DMS153 (cell line): ENCODE measurements at regions not wholly inside any gene's neighbourhood (a gene's known extent, or its start where the extent isn't known, plus 50 kb on each side); places are given as distances from the start of the nearest gene placed in this dataset.
"Not testable (repeated sequence)": the region's sequence is repeated elsewhere in the genome, so short reads cannot be mapped to it uniquely, and the experiment has no call there.

Experiments used
- DNase-seq: peaks from one replicate; lab custom pipeline; 2025; lab: John Stamatoyannopoulos, UW

GRCh38 chr14:88929656-88930436 is 105.4 kb downstream of the TTC8 start:
- DNase-seq = no peak

GRCh38 chr14:88931321-88932110 is 107.1 kb downstream of the TTC8 start:
- DNase-seq = no peak

DNA sequence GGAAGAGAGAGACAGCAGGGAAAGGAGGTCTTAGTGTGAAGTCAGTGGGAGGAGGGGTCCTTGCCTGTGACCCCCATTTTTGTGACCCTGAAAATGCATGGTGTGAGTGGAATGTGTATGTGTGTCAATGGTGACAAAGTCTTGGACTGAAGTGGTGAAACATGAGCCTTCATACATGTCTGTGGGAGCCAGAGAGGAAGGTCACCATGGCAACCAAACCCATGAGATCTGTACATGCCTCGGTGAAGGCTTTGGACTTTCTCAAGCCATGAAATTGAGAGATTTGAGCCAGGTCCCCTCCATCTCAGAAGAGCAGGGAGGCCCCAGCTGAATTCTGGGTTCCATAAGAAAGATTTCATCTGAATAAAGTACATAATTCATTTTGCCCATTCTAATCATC is 108.7 kb downstream of the TTC8 start:
- no peak for DNase-seq

GRCh38 chr14:88934351-88934806 is 109.9 kb downstream of the TTC8 start:
- no peak for DNase-seq

DNA sequence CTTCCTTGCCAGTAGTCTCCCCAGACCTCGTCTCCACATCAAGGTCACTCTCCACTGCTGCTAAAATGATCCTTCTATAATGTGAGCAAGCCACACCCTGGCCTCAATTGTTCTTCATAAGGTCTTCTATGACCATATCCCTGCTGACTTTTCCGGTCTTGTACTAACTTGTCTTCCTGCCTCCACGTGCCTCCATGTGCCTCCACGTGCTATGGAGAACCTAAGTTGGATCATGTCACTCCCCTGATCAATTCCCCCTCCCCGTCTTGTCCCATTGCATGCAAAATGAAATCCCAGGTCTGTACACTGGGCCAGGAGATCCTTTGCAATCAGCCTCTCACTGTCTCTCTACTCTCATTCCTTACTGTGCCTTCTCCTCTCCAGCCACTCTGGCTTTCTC is 110.6 kb downstream of the TTC8 start:
- DNase-seq = no peak

DNA sequence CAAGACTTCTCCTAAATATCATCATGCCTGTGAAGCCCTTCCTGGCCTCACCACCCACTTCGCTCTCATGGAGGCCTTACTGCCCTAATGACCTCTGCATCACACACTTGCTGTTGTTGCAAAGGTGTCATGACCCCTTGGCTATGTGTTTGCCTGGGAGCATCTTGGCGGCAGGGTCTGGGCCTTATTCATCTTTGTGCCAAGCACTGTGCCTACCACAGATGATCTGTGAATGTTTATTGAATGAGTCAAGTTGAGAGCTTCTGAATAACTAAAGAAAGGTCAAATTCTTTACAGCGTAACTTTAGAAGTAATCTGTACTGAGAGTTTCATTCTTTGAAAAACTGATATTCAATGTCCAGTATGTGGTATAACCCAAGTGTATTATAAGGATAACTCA is 113.3 kb downstream of the TTC8 start:
- DNase-seq = no peak

GRCh38 chr14:88940671-88941070 is 116.2 kb downstream of the TTC8 start:
- DNase-seq = no peak

DNA sequence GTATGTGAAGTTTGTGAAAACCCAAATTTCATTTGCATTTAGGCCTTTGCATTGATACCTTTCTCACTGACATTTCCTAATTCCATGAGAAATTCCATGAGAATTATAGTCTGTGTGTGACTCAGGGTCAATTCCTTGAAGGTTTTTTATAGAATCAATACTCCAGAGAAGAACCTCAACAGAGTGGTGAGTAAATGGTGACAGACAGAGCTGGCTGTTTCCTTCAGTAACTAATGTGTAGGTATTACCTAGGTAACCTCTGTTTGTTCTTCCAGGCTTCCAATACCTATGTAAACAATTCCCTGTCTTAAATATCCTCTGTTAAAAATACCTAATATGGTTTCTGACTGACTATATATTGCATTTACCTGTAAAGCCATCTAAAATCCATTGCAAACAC is 117.0 kb downstream of the TTC8 start:
- DNase-seq = no peak

DNA sequence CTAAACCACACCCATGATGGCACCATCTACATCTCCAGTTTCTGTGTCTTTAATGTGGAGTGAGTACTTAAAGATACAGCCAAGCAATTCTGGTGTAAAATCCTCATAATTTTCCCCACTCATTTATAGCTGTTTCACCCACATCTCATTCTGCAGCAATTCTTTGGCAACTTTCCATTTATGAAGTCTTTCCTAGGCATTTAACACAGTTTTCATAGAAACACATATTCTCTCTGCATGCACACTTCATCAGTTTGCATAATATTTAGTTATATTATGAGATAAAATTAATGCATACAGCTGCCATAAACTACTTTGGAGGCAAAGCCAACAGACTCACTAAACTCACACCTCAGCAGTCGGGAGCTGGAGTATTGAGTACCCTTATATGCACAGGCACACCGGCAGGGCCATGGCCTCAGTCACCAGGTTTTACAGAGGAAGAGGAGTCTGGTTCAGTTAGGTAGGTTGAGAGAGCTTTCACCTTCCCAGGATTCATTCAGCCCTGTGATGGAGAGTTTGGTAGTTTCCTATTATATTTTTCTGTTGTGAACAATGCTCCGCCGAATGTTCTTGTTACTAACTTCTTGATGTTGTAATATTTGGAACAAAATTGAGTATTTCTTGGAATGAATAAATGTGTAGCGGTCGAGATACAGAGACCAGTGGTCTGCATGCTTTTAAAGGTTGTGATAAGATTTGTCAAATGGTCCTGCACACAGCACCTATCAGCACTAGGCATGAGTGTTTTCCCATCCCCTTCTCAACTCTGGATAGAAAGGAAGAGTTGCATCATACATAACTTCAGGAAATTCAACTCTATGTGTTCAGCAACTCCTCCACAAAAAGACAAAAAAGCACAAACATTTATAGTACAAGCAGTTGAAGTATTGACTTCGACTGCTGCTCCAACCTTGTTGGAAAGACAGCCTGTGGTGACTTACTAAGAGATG is 123.5 kb downstream of the TTC8 start:
- no peak for DNase-seq

DNA sequence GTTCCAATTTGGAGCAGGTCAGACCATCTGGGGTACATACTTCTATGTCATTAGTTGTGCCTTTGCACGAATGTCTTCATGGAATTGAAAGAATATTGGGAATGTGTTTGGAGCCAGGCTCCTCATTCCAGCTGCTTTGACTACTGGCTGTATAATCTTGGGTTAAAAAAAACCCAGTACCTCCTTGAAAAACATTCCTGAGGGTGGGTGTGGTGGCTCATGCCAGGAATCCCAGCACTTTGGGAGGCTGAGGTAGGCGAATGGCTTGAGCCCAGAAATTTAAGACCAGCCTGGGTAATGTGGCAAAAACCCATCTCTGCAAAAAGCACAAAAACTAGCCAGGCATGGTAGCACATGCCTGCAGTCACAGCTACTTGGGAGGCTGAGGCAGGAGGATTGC is 125.6 kb downstream of the TTC8 start:
- DNase-seq = no peak

GRCh38 chr14:88951370-88951769 is 126.9 kb downstream of the TTC8 start:
- DNase-seq = no peak

DNA sequence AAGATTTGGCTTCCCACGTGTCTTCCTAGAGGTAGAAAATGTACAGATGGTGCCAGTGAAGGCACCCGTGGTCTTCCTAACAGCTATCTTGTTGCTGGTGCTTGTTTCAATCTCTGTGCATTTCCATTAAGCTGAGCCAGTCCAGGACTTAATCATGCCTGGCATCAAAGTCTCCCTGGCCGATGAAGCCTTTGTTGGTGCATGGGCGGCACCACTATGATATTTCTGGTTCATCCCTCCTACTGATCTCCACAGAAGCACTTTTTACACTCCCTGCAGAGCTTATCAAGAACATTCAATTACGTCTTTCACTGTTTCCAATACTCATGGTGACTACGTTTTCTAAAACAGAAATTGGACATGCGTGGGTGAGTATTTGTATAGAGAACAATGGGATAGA is 128.4 kb downstream of the TTC8 start:
- DNase-seq = no peak

- no peak for DNase-seq
Observed at GRCh38 chr14:88955455-88955854, 131.0 kb downstream of the TTC8 start.

- DNase-seq = no peak
Observed at GRCh38 chr14:88960496-88960895, 136.0 kb downstream of the TTC8 start.

GRCh38 chr14:88961214-88961613 is 136.8 kb downstream of the TTC8 start:
- DNase-seq = no peak

GRCh38 chr14:88962356-88962755 is 137.9 kb downstream of the TTC8 start:
- no peak for DNase-seq

GRCh38 chr14:88967299-88967698 is 142.8 kb downstream of the TTC8 start:
- no peak for DNase-seq

- no peak for DNase-seq
Observed at GRCh38 chr14:88975043-88975830, 150.8 kb downstream of the TTC8 start.

- DNase-seq = no peak
Observed at GRCh38 chr14:88975926-88976325, 151.5 kb downstream of the TTC8 start.

DNA sequence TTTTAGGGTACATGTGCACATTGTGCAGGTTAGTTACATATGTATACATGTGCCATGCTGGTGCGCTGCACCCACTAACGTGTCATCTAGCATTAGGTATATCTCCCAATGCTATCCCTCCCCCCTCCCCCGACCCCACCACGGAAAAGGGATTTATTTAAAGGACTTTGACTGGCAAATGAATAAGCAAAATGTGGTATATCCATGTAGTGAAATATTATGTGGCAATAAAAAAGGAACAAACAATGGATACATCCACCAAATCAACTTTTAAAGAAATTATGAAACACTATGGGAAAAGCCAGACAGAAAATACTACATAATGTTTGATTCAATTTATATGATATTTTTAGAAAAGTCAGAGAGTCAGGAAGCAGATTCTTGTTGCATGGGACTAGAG is 156.5 kb downstream of the TTC8 start:
- DNase-seq = not testable (repeated sequence)

- DNase-seq = no peak
Observed at GRCh38 chr14:88981948-88982347, 157.5 kb downstream of the TTC8 start.
